Left forelimb (tissue), 1 donor: ENCODE measurements at regions not wholly inside any gene's neighbourhood (a gene's known extent, or its start where the extent isn't known, plus 50 kb on each side); places are given as distances from the start of the nearest gene placed in this dataset.

Experiments used
- DNase-seq: peaks from one replicate; pipeline ENCODE4 v3.0.0-alpha.2; 2018; ENCODE audit warnings: low spot score

DNA sequence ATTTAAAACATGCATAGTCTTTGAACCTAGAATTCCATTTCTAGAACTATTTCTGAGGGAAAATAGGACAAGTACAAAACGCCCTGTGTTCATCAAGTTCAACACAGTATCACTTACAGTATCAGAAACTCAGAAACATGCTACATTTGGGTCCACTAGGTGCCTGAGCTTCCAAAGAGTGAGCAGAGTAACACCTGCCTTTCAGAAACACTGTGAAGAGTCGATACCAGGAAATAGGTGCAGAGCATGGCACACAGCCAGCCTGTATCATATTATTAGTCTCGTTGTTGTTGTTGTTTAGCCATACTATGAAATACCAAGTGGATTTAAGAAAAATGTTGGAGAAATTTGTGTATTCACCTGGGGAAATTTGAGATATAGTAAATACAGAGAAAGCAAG lies 392.1 kb upstream of the MGMT start:
- no peak for DNase-seq

DNA sequence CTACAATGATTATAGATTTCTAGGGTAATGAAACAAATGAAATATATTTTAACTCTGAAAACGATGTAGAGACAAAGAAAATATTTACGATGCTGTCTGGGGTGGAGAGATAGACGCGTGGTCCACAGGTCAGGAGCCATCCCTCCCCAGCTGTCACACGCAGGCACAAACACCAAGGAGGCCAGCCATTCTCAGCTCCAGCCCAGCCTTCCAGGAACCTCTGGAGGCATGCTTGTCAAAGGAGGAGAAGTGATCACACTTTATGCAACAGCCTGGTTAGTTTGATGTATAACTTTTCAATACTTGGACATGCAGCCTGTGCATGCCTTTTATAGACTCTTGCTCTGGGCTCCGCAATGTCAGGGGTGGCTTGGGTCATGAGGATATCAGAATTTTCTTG lies 391.5 kb upstream of the MGMT start:
- no peak for DNase-seq

DNA sequence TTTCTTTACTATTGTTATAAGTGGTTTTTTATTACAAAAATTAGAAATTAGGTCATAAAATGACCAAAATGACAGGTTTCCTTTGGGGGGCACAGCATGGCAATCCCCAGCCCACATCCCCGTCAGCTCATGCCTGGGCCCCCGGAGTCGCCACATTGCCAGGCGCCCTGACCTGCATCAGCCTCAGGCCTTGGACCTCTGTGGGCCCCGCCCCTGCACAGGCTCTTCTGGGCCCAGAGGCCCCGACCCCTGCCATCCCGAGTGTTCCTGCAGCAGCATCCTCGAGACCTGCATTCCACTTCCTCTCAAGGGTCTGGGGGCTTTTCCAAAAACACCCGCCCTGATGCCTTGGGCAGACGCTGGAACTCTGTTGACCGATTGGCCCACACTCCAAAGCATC lies 391.1 kb upstream of the MGMT start:
- no peak for DNase-seq

DNA sequence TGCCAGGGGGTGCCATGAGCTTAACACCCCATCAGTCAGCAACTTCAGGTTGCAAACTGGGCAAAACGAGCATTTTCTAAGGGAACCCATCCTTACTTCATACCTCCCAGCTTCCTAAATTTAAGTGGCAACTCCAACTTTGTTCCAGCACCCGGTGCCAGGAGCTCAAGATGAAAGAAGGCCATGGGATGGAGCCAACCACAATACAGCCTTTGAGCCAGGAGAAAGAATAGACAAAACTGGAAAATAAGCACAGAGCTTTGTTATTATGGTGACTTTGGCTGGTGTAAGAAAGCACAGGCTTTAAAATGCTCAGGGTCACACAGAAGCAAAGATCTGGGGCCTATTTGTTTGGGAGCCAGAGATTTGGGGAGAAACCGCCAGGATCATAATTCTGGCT lies 388.7 kb upstream of the MGMT start:
- no peak for DNase-seq

DNA sequence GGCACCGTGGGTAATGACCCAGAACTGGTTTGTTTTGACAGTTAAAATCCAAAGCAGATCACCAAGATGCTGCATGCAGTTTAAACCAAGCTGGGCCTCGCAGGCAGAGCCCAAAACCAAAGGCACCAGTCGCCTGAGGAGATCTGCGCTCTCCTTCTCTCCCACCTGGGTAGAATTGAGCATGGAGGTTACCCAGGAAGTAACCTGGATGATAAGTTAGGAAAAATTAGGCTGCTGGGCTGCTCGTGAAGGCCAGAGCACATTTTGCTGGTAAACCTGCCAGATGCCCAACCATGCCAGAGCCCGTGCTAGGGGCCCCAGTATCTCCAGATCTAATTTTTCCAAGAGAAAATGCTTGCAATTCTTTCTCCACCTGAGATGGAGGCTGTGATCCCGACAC lies 388.3 kb upstream of the MGMT start:
- DNase-seq: no peak

DNA sequence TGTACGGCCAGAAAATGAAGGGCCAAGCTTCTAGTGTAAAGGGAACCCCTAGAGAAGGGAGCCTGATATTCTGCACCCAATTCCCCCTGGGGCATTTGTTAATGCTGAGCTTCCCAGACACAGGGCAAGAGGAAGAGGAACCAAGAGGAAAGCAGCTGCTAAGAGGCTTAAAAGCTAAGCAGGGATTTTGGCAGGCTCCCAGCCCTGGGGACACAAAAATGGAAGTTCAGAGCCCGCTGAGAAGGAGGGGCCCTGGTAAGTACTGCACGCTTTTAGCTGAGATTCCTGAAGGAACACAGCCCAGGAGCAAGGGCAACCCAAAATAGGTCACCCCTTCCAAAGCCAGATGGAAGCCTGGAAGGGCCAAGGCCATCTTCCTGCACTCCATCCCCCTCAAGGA lies 387.3 kb upstream of the MGMT start:
- no peak for DNase-seq

DNA sequence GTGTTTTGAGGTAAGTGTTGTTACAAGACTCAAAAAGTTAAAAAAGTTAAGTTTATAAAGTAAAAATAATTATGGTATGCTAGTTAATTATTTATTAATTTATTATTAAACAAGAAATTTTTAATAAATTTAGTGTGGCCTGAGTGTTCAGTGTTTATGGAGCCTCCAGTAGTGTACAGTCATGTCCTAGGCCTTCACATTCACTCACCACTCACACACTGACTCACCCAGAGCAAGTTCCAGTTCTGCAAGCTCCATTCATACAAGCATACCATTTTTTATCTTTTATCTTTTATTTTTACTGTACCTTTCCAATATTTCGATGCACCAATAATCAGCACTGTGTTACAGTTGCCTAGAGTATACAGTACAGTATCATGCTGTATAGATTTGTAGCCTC lies 381.2 kb upstream of the MGMT start:
- no peak for DNase-seq

DNA sequence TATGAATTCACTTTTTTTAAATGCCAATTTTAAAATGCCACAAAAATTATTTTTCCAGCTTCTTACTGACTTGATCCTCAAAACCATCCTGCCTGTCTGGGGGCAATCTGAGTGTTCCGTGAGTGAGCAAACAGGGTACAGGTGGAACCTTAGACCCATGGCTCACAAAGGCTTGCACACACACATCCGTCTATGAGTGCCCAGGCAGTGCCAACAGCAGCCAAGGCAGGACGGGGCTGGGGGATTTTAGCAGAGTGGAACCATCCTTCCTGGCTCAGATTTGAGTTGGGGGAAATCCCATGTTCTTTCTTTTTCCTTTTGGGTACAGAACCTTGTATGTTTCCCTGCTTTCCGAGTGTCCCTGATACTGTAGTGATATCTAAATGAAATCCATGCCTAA lies 377.7 kb upstream of the MGMT start:
- no peak for DNase-seq

DNA sequence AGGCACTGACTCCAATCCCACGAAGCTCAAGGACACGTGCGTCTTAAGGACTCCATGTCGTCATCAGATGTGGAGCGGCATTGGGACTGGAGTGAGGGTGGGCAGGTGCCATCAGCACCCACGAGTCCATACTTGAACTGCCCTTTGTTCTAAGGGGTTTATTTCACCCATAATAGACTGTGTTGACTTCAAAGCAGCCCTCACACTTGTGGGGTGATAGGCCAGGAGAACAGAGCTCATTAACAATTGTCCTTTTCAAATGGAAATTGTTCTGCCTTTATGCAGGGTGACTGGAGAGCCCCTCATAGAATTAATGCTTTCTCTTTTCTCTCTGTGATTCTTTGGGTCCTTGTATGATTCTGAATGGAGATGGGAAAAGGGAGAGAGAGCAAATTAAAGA lies 376.9 kb upstream of the MGMT start:
- no peak for DNase-seq

DNA sequence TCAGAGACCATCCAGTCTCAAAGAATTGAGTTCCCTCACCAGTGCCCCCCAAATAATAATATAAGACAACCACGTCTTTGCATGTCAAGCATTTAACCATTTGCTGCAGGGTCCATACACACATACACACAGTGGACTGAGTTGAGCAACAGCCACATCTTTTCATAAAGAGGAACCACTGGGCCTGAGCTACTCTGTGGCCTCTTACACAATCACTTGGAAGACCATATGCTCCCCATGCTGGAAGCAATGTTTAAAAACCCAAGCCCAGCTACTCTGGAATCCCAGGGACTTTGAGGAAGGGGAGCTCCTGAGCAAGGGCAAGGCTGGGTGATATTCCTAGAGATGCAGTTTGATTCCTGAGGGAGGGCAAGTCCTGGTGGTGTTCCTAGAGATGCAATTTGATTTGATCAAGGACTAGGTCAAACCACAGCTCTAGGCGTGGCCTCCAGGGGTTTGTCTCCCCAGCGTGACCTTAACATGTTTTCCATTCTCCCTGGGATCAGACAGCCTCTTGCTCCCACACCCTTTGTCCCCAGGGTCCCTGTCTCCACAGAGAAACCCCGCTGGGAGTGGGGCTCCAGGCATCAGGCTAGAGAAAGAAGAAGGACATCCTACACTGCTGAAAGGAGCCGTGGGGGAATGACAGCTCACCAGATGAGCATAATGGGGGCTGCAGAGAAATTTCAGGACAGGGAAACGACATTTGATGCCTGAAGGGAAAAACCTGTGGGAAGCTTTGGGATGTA lies 376.2 kb upstream of the MGMT start:
- no peak for DNase-seq

DNA sequence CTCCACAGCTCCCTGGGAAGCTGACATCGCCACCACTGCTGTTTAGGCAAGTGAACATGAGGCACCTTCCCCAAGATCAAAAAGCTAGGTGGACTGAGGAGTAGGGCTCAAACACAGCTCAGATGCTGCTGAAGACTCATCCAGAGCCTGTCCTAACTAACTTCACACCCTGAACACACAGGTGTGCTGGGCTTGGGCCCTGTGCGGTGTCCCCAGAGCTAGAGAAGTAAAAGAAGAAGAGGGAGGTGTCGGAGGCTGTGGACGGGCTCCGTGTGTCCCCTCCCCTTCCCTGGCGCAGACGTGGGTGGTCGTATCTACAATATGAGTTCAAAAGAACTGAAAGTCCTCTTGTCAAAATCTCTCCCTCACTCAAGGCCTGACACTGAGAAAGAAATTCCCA lies 373.4 kb upstream of the MGMT start:
- DNase-seq: no peak

DNA sequence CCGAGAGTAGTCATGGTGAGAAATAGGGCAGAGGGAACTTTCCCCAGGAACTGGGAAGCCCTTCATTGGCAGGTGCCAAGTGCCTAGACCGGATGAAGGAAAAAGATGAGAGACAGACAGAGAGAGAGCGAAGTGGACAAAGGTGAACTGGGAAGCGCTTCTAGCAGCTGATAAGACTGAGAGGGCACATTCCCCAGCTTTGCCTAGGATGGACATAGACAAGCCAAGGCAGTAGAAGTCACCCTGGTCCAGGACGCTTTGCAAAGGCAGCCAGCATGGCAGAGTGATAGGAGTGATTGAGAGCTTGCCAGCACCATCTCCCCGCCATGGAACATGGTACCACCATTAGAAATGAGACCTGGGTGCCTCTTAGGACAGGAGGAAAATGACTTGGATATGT lies 372.8 kb upstream of the MGMT start:
- no peak for DNase-seq

DNA sequence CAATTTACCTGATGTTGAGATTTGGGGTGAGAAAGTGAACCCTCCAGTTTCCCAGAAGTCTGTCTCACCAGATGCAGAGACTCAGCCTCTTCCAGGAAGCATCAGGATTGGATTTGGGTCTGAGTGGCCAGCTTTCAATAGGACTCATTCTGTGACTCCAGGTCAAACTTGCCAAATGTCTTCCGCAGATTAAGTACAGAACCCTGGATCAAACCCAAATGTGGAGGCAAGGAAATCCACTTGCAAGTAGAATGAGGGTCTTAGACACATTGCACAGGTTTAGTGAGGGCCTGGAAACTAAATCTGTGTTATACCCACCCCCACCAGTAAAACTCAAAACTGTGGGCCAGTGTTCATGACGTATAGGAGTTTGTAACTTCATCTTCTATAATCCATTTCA lies 372.2 kb upstream of the MGMT start:
- DNase-seq: no peak

DNA sequence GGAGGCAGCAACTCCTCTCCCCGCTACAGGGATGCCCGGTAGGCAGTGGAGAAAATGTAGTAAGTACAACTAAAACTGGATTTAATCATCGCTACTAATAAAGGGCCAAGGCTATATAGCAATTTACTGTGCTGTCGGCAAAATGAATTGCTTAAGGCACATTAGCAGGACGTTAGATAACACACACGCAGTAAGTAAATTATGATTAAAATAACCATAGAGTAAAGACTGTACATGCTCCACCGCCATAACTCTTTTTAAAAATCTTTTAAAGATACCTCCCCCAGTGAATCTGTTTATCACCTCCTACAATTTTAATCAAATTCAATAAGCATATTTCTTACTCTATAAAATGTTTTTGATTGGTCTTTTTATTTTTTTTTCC lies 371.4 kb upstream of the MGMT start:
- DNase-seq: no peak

DNA sequence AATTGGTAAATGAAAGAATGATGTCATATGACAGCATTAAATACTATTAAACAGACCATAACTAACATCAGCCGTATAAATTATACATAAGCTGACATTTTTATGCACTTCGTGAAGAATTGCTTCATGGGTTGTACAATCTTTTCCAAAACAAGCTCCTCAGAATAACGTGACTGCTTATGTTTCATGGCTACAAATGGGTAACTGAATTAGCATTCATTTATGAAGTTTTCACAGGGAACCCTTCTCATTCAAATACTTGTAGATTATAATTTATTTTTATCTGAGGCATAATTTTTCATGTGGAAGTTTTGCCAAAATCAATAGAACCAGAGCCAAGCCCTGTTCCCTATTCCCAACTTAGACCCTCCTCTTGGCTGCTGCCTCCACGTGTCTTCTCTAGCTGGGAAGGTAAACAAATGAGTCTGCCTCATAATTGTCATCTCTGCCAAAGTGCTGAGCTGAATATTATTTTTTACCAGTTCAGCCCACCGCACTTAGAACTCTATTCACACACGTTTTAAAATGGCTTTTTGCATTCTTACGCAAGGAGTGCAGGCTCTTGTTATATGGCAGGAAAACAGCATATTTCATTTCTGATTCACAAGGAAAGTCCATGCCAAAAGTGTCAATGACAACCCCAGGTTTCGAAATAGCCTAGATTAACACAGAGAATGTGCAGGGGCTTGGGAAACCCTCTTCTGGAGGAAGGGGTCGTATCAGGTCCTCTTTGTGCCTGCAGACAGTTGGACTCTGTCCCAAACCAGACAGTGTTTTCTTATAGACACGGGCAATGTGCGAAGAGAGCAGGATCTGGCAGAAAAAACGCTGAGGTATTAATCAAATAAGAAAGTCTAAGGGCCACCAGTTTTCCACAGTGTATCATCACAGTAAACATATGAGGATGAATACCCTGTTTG lies 370.7 kb upstream of the MGMT start:
- no peak for DNase-seq

DNA sequence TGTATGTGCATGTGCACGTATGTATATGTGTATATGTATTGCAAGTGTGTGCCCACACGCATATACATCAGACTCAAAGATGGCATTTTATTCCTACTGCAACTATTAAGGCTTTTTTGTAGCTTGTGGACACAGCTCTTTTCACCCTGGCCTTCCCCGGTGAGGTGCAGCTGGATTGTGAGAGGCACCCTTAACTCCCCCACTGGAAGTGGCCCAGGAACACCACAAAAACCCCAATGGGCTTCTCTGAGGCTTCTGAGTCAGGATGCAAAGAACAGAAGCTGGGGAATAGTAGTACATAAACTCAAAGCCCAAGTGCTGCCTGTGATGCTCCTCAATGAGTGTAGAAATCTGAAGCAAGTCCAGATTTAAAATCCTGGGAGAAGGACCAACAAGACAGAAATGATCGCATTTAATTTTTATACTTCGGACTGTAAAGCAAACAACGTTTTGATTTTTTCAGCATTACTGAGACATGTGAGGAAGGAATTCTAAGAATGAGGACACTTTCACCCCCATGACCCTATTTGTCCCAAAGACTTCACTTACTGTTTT lies 369.2 kb upstream of the MGMT start:
- DNase-seq: no peak

DNA sequence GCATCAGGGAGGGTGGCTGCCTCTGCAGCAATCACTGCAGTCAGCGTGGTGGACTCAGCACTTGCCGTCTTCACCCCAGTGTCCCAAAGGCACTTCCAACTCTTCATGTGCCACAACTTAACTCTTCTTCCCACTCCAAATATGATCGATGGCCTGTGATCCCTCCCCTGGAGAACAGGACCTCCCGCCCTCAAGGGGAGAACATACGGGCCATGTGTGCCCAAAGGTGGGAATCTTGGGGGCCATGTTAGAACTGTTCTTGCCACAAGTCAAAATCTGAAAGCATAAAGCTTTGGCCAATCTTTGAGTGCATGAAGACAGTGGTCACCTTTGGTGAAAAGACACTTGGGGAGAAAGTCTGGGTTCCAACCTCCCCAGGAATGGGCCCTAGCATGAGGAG lies 368.5 kb upstream of the MGMT start:
- DNase-seq: no peak

DNA sequence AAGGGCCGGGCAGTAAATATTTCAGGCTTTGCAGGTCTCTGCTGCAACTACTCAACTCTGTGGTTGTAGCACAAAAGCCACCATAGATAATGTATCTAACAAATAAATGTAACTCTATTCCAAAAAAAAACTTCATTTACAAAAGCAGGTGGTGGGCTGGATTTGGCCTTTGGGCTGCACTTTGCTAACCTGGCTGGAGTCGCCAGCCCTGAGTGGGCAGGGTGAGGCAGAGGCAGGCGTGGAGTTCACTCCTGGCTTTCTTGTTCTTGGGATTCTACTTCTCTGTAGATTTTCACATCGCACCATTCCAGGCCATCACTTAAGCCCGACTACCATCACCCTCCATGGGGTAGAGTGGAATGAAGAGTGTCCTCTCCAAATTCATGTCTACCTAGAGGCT lies 367.6 kb upstream of the MGMT start:
- DNase-seq: no peak

DNA sequence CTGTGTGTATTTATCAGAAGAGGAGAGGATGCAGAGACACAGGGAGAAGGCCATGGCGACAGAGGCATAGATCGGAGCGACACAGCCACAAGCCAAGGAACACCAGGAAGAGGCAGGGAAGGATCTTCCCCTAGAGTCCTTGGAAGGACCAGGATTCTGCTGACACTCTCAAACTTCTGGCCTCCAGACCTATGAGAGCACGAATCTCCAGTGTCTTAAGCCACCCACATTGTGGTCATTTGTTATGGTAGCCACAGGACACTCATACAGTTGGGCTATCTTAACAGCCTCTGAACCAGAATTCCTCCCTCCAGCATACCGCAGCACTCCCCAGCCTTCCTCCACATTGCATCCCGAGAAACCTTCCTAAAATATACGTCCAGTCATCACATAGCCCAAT lies 367.0 kb upstream of the MGMT start:
- no peak for DNase-seq

DNA sequence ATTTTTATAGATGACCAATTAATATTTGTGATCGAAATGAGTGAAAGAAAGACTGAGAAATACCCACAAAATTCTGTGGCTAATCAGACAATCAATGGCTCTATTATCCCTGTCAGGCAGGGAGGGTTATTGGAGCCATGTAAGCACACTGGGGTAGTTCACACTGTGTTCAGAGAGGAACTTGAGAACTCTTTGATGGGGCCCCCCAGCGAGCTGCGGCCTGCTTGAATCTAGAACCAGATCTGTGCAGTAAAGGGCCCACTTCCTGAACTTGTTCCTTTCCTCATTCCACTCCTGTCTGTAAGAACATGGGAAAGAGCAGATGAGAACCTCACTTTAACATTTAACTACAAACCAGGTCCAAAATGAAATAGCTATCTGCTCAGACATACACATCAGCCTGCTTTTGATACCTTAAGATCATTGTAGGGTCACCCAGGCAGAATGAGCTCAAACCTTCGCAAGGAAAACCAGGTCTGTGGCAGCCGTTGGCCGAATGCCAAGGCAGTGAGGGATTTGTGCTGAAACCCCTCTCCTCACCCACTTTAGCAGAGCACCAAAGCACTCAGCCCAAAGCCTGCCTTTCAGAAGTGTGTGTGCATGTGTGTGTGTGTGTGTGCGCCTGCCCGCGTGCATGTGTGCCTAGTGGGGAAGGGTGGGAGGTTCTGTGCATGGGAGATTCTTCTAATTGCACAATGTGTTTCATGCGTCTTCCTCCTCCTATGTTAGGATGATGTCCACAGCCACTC lies 365.6 kb upstream of the MGMT start:
- DNase-seq: no peak

DNA sequence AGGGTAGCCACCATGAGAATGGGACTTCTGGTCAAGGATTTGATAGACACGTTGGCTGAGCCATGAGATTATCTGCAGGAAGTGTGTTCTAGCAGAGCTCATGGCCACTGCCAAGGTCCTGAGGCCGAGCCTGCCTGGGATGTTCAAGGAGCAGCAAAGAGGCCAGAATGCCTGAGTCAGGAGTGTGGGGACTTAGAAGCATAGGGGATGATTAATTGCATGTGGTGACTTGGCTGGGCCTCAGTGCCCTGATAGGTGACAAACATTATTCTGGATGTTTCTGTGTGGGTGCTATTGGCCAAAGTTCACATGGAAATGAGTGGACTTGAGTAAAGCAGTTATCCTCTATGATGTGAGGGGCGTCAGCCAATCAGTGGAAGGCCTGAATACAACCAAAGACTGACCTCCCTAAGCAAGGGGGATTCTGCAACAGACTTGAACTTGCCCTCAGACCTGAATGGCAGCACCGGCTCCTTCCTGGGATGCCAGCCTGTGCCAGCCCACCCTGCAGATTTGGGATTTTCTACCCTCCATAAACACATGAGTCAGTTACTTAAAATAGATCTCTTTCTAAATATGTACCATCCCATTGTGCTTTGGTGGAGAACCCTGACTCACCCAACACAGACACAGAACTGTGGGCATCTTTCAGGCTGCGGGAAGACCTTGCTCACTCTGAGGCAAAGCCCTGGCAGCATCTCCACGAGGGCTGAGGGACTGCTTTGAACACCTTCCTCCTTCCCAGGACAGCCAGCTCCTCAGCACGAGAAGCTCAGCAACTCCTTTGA lies 363.9 kb upstream of the MGMT start:
- DNase-seq: no peak
